ENCODE measurements at regions not wholly inside any gene's neighbourhood (a gene's known extent, or its start where the extent isn't known, plus 50 kb on each side); places are given as distances from the start of the nearest gene placed in this dataset.
A peak's percentile ranks its signal among the peaks of the same experiment; 100 is the strongest.

GRCh38 chr3:153951276-153951675 is 169.9 kb upstream of the ARHGEF26 start:
- H3K4me3 ChIP-seq (ENCODE audit: low read depth, low read length): no peak overlapping the region
- TF ChIP-seq, protein P1, sequence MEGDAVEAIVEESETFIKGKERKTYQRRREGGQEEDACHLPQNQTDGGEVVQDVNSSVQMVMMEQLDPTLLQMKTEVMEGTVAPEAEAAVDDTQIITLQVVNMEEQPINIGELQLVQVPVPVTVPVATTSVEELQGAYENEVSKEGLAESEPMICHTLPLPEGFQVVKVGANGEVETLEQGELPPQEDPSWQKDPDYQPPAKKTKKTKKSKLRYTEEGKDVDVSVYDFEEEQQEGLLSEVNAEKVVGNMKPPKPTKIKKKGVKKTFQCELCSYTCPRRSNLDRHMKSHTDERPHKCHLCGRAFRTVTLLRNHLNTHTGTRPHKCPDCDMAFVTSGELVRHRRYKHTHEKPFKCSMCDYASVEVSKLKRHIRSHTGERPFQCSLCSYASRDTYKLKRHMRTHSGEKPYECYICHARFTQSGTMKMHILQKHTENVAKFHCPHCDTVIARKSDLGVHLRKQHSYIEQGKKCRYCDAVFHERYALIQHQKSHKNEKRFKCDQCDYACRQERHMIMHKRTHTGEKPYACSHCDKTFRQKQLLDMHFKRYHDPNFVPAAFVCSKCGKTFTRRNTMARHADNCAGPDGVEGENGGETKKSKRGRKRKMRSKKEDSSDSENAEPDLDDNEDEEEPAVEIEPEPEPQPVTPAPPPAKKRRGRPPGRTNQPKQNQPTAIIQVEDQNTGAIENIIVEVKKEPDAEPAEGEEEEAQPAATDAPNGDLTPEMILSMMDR (IDR thresholded peaks at IDR 0.05; ENCODE audit: insufficient read depth, low read length): no peak
- no peak for DNase-seq (ENCODE audit: low read depth)

DNA sequence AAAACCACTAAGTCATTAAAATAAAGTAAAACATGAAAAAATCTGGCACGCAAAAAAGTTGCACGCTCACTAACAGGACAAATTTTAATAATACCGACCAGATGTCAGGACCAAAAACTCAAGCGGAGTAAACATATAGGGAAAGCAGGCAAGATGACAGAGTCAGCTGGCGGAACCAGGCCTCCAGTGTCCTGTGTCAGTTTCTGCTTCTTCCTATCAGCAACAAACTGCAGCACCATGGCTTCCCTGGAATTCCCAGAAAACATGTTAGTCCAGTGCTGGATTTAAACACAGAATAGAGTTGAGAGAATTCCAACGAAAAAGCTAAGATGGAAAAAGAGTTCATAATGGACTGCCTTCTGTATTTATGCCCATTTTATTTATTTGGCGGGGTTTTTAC is 169.1 kb upstream of the ARHGEF26 start:
- DNase-seq (ENCODE audit: low read depth): no peak
- no peak overlapping the region for H3K4me3 ChIP-seq (ENCODE audit: low read depth, low read length)
- TF ChIP-seq, protein P1 (IDR thresholded peaks at IDR 0.05; ENCODE audit: insufficient read depth, low read length): no peak

GRCh38 chr3:153956613-153957012 is 164.6 kb upstream of the ARHGEF26 start:
- TF ChIP-seq, protein P1 (IDR thresholded peaks at IDR 0.05; ENCODE audit: insufficient read depth, low read length): no peak
- no peak overlapping the region for H3K4me3 ChIP-seq (ENCODE audit: low read depth, low read length)
- DNase-seq (ENCODE audit: low read depth): no peak

DNA sequence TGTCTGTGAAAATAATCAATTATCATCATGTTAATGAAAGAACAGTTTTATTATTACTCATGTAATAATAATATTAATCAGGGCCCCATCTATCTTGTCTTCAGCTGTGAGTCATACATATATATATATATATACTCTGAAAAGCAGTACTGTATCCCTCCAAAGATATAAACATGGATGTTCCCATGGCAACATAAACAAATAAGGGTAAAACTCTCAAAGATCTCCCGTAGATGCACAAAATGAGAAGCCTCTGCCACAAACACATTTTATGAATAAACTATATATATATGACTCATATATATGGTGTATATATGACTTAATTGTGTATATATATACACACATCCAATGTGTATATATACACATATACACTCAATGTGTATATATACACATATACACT is 163.8 kb upstream of the ARHGEF26 start:
- H3K4me3 ChIP-seq (ENCODE audit: low read depth, low read length): no peak overlapping the region
- DNase-seq (ENCODE audit: low read depth): no peak
- TF ChIP-seq, protein P1 (IDR thresholded peaks at IDR 0.05; ENCODE audit: insufficient read depth, low read length): no peak

DNA sequence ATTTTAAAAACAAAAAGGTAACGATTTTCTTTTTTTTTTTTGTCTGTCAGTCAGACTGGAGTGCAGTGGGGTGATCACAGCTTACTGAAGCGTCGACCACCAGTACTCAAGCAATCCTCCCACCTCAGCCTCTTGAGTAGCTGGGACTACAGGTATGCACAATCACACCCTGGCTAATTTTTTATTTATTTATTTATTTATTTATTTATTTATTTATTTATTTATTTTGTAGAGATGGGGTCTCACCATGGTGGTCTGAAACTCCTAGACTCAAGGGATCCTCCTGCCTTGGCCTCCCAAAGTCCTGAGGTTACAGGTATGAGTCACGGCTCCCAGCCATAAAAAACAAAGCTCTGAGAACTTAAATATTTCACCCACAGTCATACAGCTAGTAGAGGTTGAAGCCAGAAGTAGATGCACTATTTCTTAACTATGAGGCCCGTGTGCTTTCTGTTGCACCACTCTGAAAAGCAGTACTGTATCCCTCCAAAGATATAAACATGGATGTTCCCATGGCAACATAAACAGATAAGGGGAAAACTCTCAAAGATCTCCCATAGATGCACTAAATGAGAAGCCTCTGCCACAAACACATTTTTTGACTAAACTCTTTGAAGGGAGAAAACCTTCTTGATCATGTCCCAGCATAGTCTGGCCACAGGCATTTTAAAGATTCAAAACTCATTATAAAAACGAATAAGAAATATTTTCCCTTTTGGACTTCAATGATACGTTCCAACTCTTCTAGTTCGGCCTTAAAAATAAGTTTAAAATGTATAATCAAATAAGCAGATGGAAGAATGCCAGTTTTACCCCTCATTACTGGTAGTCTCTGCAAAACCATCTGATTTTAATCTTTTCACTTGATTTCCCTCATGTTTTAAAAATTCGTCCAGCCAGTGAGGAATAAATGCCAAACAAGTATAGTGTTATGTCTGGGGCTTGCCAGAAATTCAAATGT is 162.3 kb upstream of the ARHGEF26 start:
- TF ChIP-seq, protein P1 (IDR thresholded peaks at IDR 0.05; ENCODE audit: insufficient read depth, low read length): no peak
- DNase-seq (ENCODE audit: low read depth): peak; percentile 9
- H3K4me3 ChIP-seq (ENCODE audit: low read depth, low read length): no peak overlapping the region

DNA sequence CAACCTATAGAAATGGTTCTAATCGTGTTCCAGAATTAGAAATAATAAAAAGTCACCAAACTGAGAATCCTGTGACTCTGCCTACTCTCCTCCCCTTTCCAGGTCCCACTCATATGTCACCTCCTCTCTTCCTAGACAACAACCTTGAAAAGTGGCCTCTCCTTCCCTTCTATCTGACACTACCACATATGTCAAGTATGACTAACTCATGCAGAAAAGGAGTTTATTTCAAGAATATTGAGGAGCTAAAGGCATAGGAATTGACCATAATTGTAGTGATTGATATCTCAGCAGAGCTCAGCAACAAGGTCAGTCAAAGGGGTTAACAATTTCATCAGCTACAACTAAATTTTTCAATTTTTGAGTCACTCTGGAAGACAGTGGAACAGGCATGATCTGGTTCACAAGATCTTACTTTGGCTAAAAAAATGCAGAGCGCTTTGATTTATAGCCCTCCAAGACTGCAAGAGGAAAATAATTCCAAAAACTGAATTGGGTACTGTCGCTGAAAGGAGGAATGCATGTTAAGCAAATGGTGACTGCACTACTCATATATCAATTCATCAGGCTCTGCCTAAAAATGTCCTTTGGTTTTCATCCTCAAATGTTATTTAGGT is 160.6 kb upstream of the ARHGEF26 start:
- no peak overlapping the region for H3K4me3 ChIP-seq (ENCODE audit: low read depth, low read length)
- TF ChIP-seq, protein P1 (IDR thresholded peaks at IDR 0.05; ENCODE audit: insufficient read depth, low read length): no peak
- no peak for DNase-seq (ENCODE audit: low read depth)

Data from fibroblast of the aortic adventitia (primary cell).